ENCODE measurements at regions not wholly inside any gene's neighbourhood (a gene's known extent, or its start where the extent isn't known, plus 50 kb on each side); places are given as distances from the start of the nearest gene placed in this dataset.

- no peaks in the 10 kb centered on the region for H3K36me3 ChIP-seq (ENCODE audit: control insufficient read depth, insufficient read depth, low read length)
- no peak overlapping the region for H3K4me3 ChIP-seq (ENCODE audit: extremely low read depth, insufficient read depth, low read length, poor library complexity, severe bottlenecking)
- 100% methylated on average over 1 of the region's 1 CpG; no CpG with 5 or more reads in 1 of the 2 experiments for WGBS, 2 experiments (ENCODE audit: insufficient coverage in 2 of 2)
- no peaks in the 10 kb centered on the region for H3K9me3 ChIP-seq (ENCODE audit: control insufficient read depth, low read length)
- no peak overlapping the region for H3K27ac ChIP-seq (ENCODE audit: low read depth, low read length, severe bottlenecking)
- peaks cover 3% of the 10 kb centered on the region for H3K4me1 ChIP-seq (ENCODE audit: control insufficient read depth, insufficient read depth, low read length, poor library complexity, severe bottlenecking)
These were observed 67.3 kb upstream of the TMCC3 start for GRCh38 chr12:94717656-94718055.

GRCh38 chr12:94717108-94717507, 66.8 kb upstream of the TMCC3 start:
- Histone ChIP-seq H3K36me3 (ENCODE audit: control insufficient read depth, insufficient read depth, low read length) (no peaks in the 10 kb centered on the region), H3K4me1 (ENCODE audit: control insufficient read depth, insufficient read depth, low read length, poor library complexity, severe bottlenecking) (peaks cover 3% of the 10 kb centered on the region), H3K9me3 (ENCODE audit: control insufficient read depth, low read length) (no peaks in the 10 kb centered on the region), H3K27ac (ENCODE audit: low read depth, low read length, severe bottlenecking) (no peak overlapping the region), H3K4me3 (ENCODE audit: extremely low read depth, insufficient read depth, low read length, poor library complexity, severe bottlenecking) (no peak overlapping the region)
- WGBS, 2 experiments (ENCODE audit: insufficient coverage in 2 of 2): 51 to 56% methylated on average over 5 to 6 of the region's 8 CpGs

- Histone ChIP-seq H3K9me3 (ENCODE audit: control insufficient read depth, low read length) (no peaks in the 10 kb centered on the region), H3K4me3 (ENCODE audit: extremely low read depth, insufficient read depth, low read length, poor library complexity, severe bottlenecking) (no peak overlapping the region), H3K27ac (ENCODE audit: low read depth, low read length, severe bottlenecking) (no peak overlapping the region), H3K36me3 (ENCODE audit: control insufficient read depth, insufficient read depth, low read length) (no peaks in the 10 kb centered on the region), H3K4me1 (ENCODE audit: control insufficient read depth, insufficient read depth, low read length, poor library complexity, severe bottlenecking) (peaks cover 3% of the 10 kb centered on the region)
- WGBS, 2 experiments (ENCODE audit: insufficient coverage in 2 of 2): 100% methylated on average over 2 of the region's 6 CpGs; no CpG with 5 or more reads in 1 of the 2 experiments
These were observed 66.0 kb upstream of the TMCC3 start for GRCh38 chr12:94716339-94716738.

- Histone ChIP-seq H3K36me3 (ENCODE audit: control insufficient read depth, insufficient read depth, low read length) (no peaks in the 10 kb centered on the region), H3K27ac (ENCODE audit: low read depth, low read length, severe bottlenecking) (no peak overlapping the region), H3K4me3 (ENCODE audit: extremely low read depth, insufficient read depth, low read length, poor library complexity, severe bottlenecking) (no peak overlapping the region), H3K4me1 (ENCODE audit: control insufficient read depth, insufficient read depth, low read length, poor library complexity, severe bottlenecking) (peaks cover 3% of the 10 kb centered on the region), H3K9me3 (ENCODE audit: control insufficient read depth, low read length) (no peaks in the 10 kb centered on the region)
- WGBS, 2 experiments (ENCODE audit: insufficient coverage in 2 of 2): 92 to 98% methylated on average over 4 to 5 of the region's 6 CpGs
These were observed 64.2 kb upstream of the TMCC3 start for GRCh38 chr12:94714378-94715114.

GRCh38 chr12:94712815-94713515, 62.6 kb upstream of the TMCC3 start:
- H3K4me3 ChIP-seq (ENCODE audit: extremely low read depth, insufficient read depth, low read length, poor library complexity, severe bottlenecking): no peak overlapping the region
- WGBS, 2 experiments (ENCODE audit: insufficient coverage in 2 of 2): 79 to 91% methylated on average over 6 of the region's 7 CpGs
- H3K9me3 ChIP-seq (ENCODE audit: control insufficient read depth, low read length): no peaks in the 10 kb centered on the region
- no peak overlapping the region for H3K27ac ChIP-seq (ENCODE audit: low read depth, low read length, severe bottlenecking)
- peaks cover 3% of the 10 kb centered on the region for H3K4me1 ChIP-seq (ENCODE audit: control insufficient read depth, insufficient read depth, low read length, poor library complexity, severe bottlenecking)
- H3K36me3 ChIP-seq (ENCODE audit: control insufficient read depth, insufficient read depth, low read length): no peaks in the 10 kb centered on the region

- Histone ChIP-seq H3K9me3 (ENCODE audit: control insufficient read depth, low read length) (no peaks in the 10 kb centered on the region), H3K4me1 (ENCODE audit: control insufficient read depth, insufficient read depth, low read length, poor library complexity, severe bottlenecking) (no peaks in the 10 kb centered on the region), H3K36me3 (ENCODE audit: control insufficient read depth, insufficient read depth, low read length) (no peaks in the 10 kb centered on the region), H3K27ac (ENCODE audit: low read depth, low read length, severe bottlenecking) (no peak overlapping the region), H3K4me3 (ENCODE audit: extremely low read depth, insufficient read depth, low read length, poor library complexity, severe bottlenecking) (no peak overlapping the region)
- 45 to 56% methylated on average over 2 of the region's 3 CpGs for WGBS, 2 experiments (ENCODE audit: insufficient coverage in 2 of 2)
These were observed 60.6 kb upstream of the TMCC3 start for GRCh38 chr12:94710933-94711332.

- 75 to 78% methylated on average over 4 to 6 of the region's 9 CpGs for WGBS, 2 experiments (ENCODE audit: insufficient coverage in 2 of 2)
- Histone ChIP-seq H3K27ac (ENCODE audit: low read depth, low read length, severe bottlenecking) (no peak overlapping the region), H3K9me3 (ENCODE audit: control insufficient read depth, low read length) (no peaks in the 10 kb centered on the region), H3K4me3 (ENCODE audit: extremely low read depth, insufficient read depth, low read length, poor library complexity, severe bottlenecking) (no peak overlapping the region), H3K36me3 (ENCODE audit: control insufficient read depth, insufficient read depth, low read length) (no peaks in the 10 kb centered on the region), H3K4me1 (ENCODE audit: control insufficient read depth, insufficient read depth, low read length, poor library complexity, severe bottlenecking) (peaks cover 10% of the 10 kb centered on the region)
These were observed 57.5 kb upstream of the TMCC3 start for GRCh38 chr12:94707892-94708291.

- Histone ChIP-seq H3K36me3 (ENCODE audit: control insufficient read depth, insufficient read depth, low read length) (no peaks in the 10 kb centered on the region), H3K4me1 (ENCODE audit: control insufficient read depth, insufficient read depth, low read length, poor library complexity, severe bottlenecking) (peaks cover 10% of the 10 kb centered on the region), H3K27ac (ENCODE audit: low read depth, low read length, severe bottlenecking) (no peak overlapping the region), H3K9me3 (ENCODE audit: control insufficient read depth, low read length) (no peaks in the 10 kb centered on the region), H3K4me3 (ENCODE audit: extremely low read depth, insufficient read depth, low read length, poor library complexity, severe bottlenecking) (no peak overlapping the region)
- 95% methylated on average over 2 of the region's 3 CpGs; no CpG with 5 or more reads in 1 of the 2 experiments for WGBS, 2 experiments (ENCODE audit: insufficient coverage in 2 of 2)
These were observed 56.7 kb upstream of the TMCC3 start for GRCh38 chr12:94707036-94707435.

- no peaks in the 10 kb centered on the region for H3K9me3 ChIP-seq (ENCODE audit: control insufficient read depth, low read length)
- no peaks in the 10 kb centered on the region for H3K36me3 ChIP-seq (ENCODE audit: control insufficient read depth, insufficient read depth, low read length)
- H3K27ac ChIP-seq (ENCODE audit: low read depth, low read length, severe bottlenecking): no peak overlapping the region
- H3K4me3 ChIP-seq (ENCODE audit: extremely low read depth, insufficient read depth, low read length, poor library complexity, severe bottlenecking): no peak overlapping the region
- no CpG with 5 or more reads among the region's 4 CpGs for WGBS, 2 experiments (ENCODE audit: insufficient coverage in 2 of 2)
- peaks cover 10% of the 10 kb centered on the region for H3K4me1 ChIP-seq (ENCODE audit: control insufficient read depth, insufficient read depth, low read length, poor library complexity, severe bottlenecking)
These were observed 55.9 kb upstream of the TMCC3 start for GRCh38 chr12:94706250-94706661.

GRCh38 chr12:94705676-94706075, 55.3 kb upstream of the TMCC3 start:
- no peak overlapping the region for H3K27ac ChIP-seq (ENCODE audit: low read depth, low read length, severe bottlenecking)

More at GRCh38 chr12:94705676-94706075, 55.3 kb upstream of the TMCC3 start:
- H3K9me3 ChIP-seq (ENCODE audit: control insufficient read depth, low read length): no peaks in the 10 kb centered on the region
- H3K4me3 ChIP-seq (ENCODE audit: extremely low read depth, insufficient read depth, low read length, poor library complexity, severe bottlenecking): no peak overlapping the region
- H3K36me3 ChIP-seq (ENCODE audit: control insufficient read depth, insufficient read depth, low read length): no peaks in the 10 kb centered on the region
- H3K4me1 ChIP-seq (ENCODE audit: control insufficient read depth, insufficient read depth, low read length, poor library complexity, severe bottlenecking): peaks cover 10% of the 10 kb centered on the region
- 97 to 98% methylated on average over 4 of the region's 4 CpGs for WGBS, 2 experiments (ENCODE audit: insufficient coverage in 2 of 2)

All from mesodermal cell (in vitro differentiated cells).